WERI-Rb-1 (cell line): ENCODE measurements at regions not wholly inside any gene's neighbourhood (a gene's known extent, or its start where the extent isn't known, plus 50 kb on each side); places are given as distances from the start of the nearest gene placed in this dataset.

Experiments used
- DNase-seq: peaks from one replicate; pipeline ENCODE4 v3.0.0-alpha.2; 2020
- H3K27ac ChIP-seq: fragments of 250-450 bp; sonication (Bioruptor Pico); 2 replicates; pipeline ENCODE4 v1.5.1; 2020; ENCODE audit warnings: mild to moderate bottlenecking, moderate library complexity
- H3K27me3 ChIP-seq: fragments of 250-450 bp; sonication (Bioruptor Pico); 2 replicates; pipeline ENCODE4 v1.5.1; 2021; ENCODE audit warnings: mild to moderate bottlenecking, low read depth, moderate library complexity; ENCODE audit not compliant: insufficient read depth, severe bottlenecking
- H3K36me3 ChIP-seq: fragments of 250-450 bp; sonication (Bioruptor Pico); 2 replicates; pipeline ENCODE4 v1.5.1; 2020; ENCODE audit warnings: mild to moderate bottlenecking, moderate library complexity
- H3K4me3 ChIP-seq: 2 replicates; pipeline ENCODE4 v1.5.1; 2011; ENCODE audit warnings: low read depth, mild to moderate bottlenecking, control low read depth, low read length
- H3K9me3 ChIP-seq: fragments of 250-450 bp; sonication (Bioruptor Pico); 2 replicates; pipeline ENCODE4 v1.5.1; 2021; ENCODE audit warnings: mild to moderate bottlenecking, moderate library complexity; ENCODE audit not compliant: severe bottlenecking
- CTCF ChIP-seq: IDR thresholded peaks from 2 replicates; pipeline ENCODE4 v1.5.1; 2011; ENCODE audit warnings: low read depth, mild to moderate bottlenecking, control low read depth, inconsistent platforms, low read length

GRCh38 chr6:12527339-12527738, 189.2 kb upstream of the PHACTR1 start:
- TF ChIP-seq CTCF = no peak

GRCh38 chr6:12528136-12528535, 188.4 kb upstream of the PHACTR1 start:
- TF ChIP-seq CTCF = no peak
- no peak for DNase-seq
- Histone ChIP-seq H3K27ac (no peak overlapping the region), H3K27me3 (peaks cover 4% of the 10 kb centered on the region), H3K4me3 (no peak overlapping the region), H3K9me3 (peaks cover 10% of the 10 kb centered on the region), H3K36me3 (no peaks in the 10 kb centered on the region)

More at GRCh38 chr6:12527339-12527738, 189.2 kb upstream of the PHACTR1 start:
- Histone ChIP-seq H3K27ac (no peak overlapping the region), H3K9me3 (peaks cover 10% of the 10 kb centered on the region), H3K36me3 (no peaks in the 10 kb centered on the region), H3K27me3 (peaks cover 4% of the 10 kb centered on the region), H3K4me3 (no peak overlapping the region)
- no peak for DNase-seq

GRCh38 chr6:12528581-12529363, 187.8 kb upstream of the PHACTR1 start:
- H3K27ac ChIP-seq = no peak overlapping the region
- no peak overlapping the region for H3K4me3 ChIP-seq
- no peaks in the 10 kb centered on the region for H3K36me3 ChIP-seq
- no peak for TF ChIP-seq CTCF
- DNase-seq = no peak
- peaks cover 10% of the 10 kb centered on the region for H3K9me3 ChIP-seq
- H3K27me3 ChIP-seq = peaks cover 4% of the 10 kb centered on the region

GRCh38 chr6:12529364-12530019, 187.1 kb upstream of the PHACTR1 start:
- TF ChIP-seq CTCF = no peak
- H3K9me3 ChIP-seq = peaks cover 6% of the 10 kb centered on the region
- peaks cover 4% of the 10 kb centered on the region for H3K27me3 ChIP-seq
- no peaks in the 10 kb centered on the region for H3K36me3 ChIP-seq
- no peak for DNase-seq
- H3K4me3 ChIP-seq = no peak overlapping the region
- H3K27ac ChIP-seq = no peak overlapping the region

- Histone ChIP-seq H3K27ac (no peak overlapping the region), H3K9me3 (no peaks in the 10 kb centered on the region), H3K27me3 (peaks cover 1% of the 10 kb centered on the region), H3K36me3 (no peaks in the 10 kb centered on the region), H3K4me3 (no peak overlapping the region)
- no peak for DNase-seq
- no peak for TF ChIP-seq CTCF
Measured at GRCh38 chr6:12530345-12530744, 186.2 kb upstream of the PHACTR1 start.

- no peak for TF ChIP-seq CTCF
- H3K27me3 ChIP-seq = no peaks in the 10 kb centered on the region
- H3K36me3 ChIP-seq = no peaks in the 10 kb centered on the region
- H3K27ac ChIP-seq = no peak overlapping the region
- DNase-seq = no peak
- H3K9me3 ChIP-seq = no peaks in the 10 kb centered on the region
- no peak overlapping the region for H3K4me3 ChIP-seq
Measured at GRCh38 chr6:12533586-12533985, 183.0 kb upstream of the PHACTR1 start.
